Neural cell (in vitro differentiated cells): ENCODE measurements at regions not wholly inside any gene's neighbourhood (a gene's known extent, or its start where the extent isn't known, plus 50 kb on each side); places are given as distances from the start of the nearest gene placed in this dataset.

Source experiments
- H2AFZ ChIP-seq: fragments of 200-600, 300-800 bp; sonication (generic), shearing (Covaris generic); 2 replicates; pipeline ENCODE4 v1.6.0; 2014; ENCODE audit warnings: low read depth, mild to moderate bottlenecking, antibody characterized with exemption, low read length, moderate library complexity
- H3F3A ChIP-seq: fragments of 200-600 bp; shearing (Covaris generic); 2 replicates; pipeline ENCODE4 v1.6.1; 2016; ENCODE audit warnings: mild to moderate bottlenecking, moderate library complexity, mixed read lengths, antibody characterized with exemption, low read length; ENCODE audit not compliant: insufficient read depth, poor library complexity, severe bottlenecking
- H3K27ac ChIP-seq: fragments of 200-600, 300-800 bp; sonication (generic), shearing (Covaris generic); 2 replicates; pipeline ENCODE4 v1.5.1; 2014; ENCODE audit warnings: mild to moderate bottlenecking, low read length, moderate library complexity
- H3K27me3 ChIP-seq: fragments of 300-800, 200-600 bp; sonication (generic), shearing (Covaris generic); 2 replicates; pipeline ENCODE4 v1.6.0; 2014; ENCODE audit warnings: mild to moderate bottlenecking, low read depth, low read length, moderate library complexity; ENCODE audit not compliant: insufficient read depth
- H3K36me3 ChIP-seq: fragments of 300-800, 200-600 bp; sonication (generic), shearing (Covaris generic); 2 replicates; pipeline ENCODE4 v1.5.1; 2014; ENCODE audit warnings: mild to moderate bottlenecking, antibody characterized with exemption, low read length, moderate library complexity; ENCODE audit not compliant: insufficient read depth
- H3K4me2 ChIP-seq: fragments of 300-800, 200-600 bp; sonication (generic), shearing (Covaris generic); 2 replicates; pipeline ENCODE4 v1.6.0; 2014; ENCODE audit warnings: mild to moderate bottlenecking, low read length
- H3K4me3 ChIP-seq: fragments of 300-800, 200-600 bp; sonication (generic), shearing (Covaris generic); 2 replicates; pipeline ENCODE4 v1.5.1; 2014; ENCODE audit warnings: mild to moderate bottlenecking, low read length, moderate library complexity
- H3K79me2 ChIP-seq: fragments of 200-600 bp; shearing (Covaris generic); replicated peaks from 2 replicates; pipeline ENCODE4 v1.6.0; 2014; ENCODE audit warnings: mild to moderate bottlenecking, low read length, moderate library complexity; ENCODE audit not compliant: insufficient read depth
- H3K9ac ChIP-seq: fragments of 300-800, 200-600 bp; sonication (generic), shearing (Covaris generic); 2 replicates; pipeline ENCODE4 v1.6.1; 2016; ENCODE audit warnings: mild to moderate bottlenecking, low read length, mixed read lengths
- H3K9me2 ChIP-seq: fragments of 200-600 bp; shearing (Covaris generic); 2 replicates; pipeline ENCODE4 v1.6.1; 2016; ENCODE audit warnings: mild to moderate bottlenecking, low read length, mixed read lengths; ENCODE audit not compliant: insufficient read depth
- H3K9me3 ChIP-seq: fragments of 200-600, 300-800 bp; sonication (generic), shearing (Covaris generic); 2 replicates; pipeline ENCODE4 v1.6.1; 2016; ENCODE audit warnings: mild to moderate bottlenecking, mixed run types, low read length, moderate library complexity, mixed read lengths
- H4K20me1 ChIP-seq: fragments of 200-600 bp; shearing (Covaris generic); 2 replicates; pipeline ENCODE4 v1.6.1; 2016; ENCODE audit warnings: mild to moderate bottlenecking, mixed run types; ENCODE audit not compliant: insufficient read depth
- EP300 ChIP-seq: fragments of 450-650 bp; conservative IDR thresholded peaks from 2 replicates; pipeline ENCODE4 v1.6.1; 2014; ENCODE audit warnings: antibody characterized with exemption, mild to moderate bottlenecking, moderate library complexity; ENCODE audit not compliant: poor library complexity, severe bottlenecking
- EZH2 ChIP-seq: fragments of 200-600, 300-800 bp; shearing (Covaris generic), sonication (generic); IDR thresholded peaks from 2 replicates; pipeline ENCODE4 v1.6.1; 2014; ENCODE audit warnings: antibody characterized with exemption, low read length, borderline replicate concordance, mild to moderate bottlenecking; ENCODE audit not compliant: insufficient read depth, poor library complexity, severe bottlenecking
- MXI1 ChIP-seq: fragments of 450-650 bp; conservative IDR thresholded peaks from 2 replicates; pipeline ENCODE4 v1.6.1; 2014; ENCODE audit warnings: antibody characterized with exemption, mild to moderate bottlenecking; ENCODE audit not compliant: poor library complexity, severe bottlenecking
- POLR2AphosphoS5 ChIP-seq: IDR thresholded peaks from 2 replicates; pipeline ENCODE4 v1.6.1; 2012
- RAD21 ChIP-seq: fragments of 450-650 bp; conservative IDR thresholded peaks from 2 replicates; pipeline ENCODE4 v1.6.1; 2014; ENCODE audit warnings: antibody characterized with exemption, mild to moderate bottlenecking, moderate library complexity
- SMC3 ChIP-seq: fragments of 450-650 bp; conservative IDR thresholded peaks from 2 replicates; pipeline ENCODE4 v1.6.1; 2014; ENCODE audit warnings: antibody characterized with exemption, mild to moderate bottlenecking, moderate library complexity; ENCODE audit not compliant: poor library complexity
- TAF1 ChIP-seq: IDR thresholded peaks from 2 replicates; pipeline ENCODE4 v1.6.1; 2012; ENCODE audit warnings: low read depth
- TF ChIP-seq, protein P1 (sequence below): IDR thresholded peaks from 2 replicates; pipeline ENCODE4 v1.6.1; 2012; ENCODE audit warnings: borderline replicate concordance
- TF ChIP-seq, protein P2 (sequence below): fragments of 450-650 bp; IDR thresholded peaks from 2 replicates; pipeline ENCODE4 v1.5.1; 2014; ENCODE audit warnings: antibody characterized with exemption, mild to moderate bottlenecking, moderate library complexity; ENCODE audit not compliant: poor library complexity, severe bottlenecking

DNA sequence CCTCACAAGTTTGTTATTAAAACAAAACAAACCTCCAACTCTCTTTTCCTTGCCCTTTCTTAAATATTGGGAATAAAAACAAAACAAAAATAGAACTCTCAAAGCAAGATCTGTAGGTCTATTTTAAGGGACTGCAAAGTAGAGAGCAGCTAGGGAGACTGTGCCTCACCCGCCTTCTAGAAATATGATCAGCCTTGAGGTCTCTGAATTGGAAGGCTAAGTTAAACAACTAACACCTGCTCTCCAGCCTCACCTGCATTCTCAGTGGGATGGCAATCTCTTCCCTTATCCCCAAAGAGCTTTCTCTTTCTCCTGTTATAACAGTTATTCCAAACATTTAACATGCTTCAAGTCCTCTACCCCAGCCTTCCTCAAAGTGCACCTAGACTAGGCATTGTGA, 75.5 kb upstream of the TNR start:
- no peak overlapping the region for H3K4me2 ChIP-seq
- H2AFZ ChIP-seq = no peak overlapping the region
- H3K9me2 ChIP-seq = no peaks in the 10 kb centered on the region
- no peak overlapping the region for H3K9ac ChIP-seq
- H3K4me3 ChIP-seq = no peak overlapping the region
- no peak overlapping the region for H3K27ac ChIP-seq
- H4K20me1 ChIP-seq = no peaks in the 10 kb centered on the region
- H3F3A ChIP-seq = no peaks in the 10 kb centered on the region
- no peaks in the 10 kb centered on the region for H3K36me3 ChIP-seq
- H3K27me3 ChIP-seq = no peaks in the 10 kb centered on the region
- H3K9me3 ChIP-seq = no peaks in the 10 kb centered on the region
- no peak for TF ChIP-seq RAD21
- TF ChIP-seq TAF1 = no peak
- TF ChIP-seq POLR2AphosphoS5 = no peak
- TF ChIP-seq, protein P1, sequence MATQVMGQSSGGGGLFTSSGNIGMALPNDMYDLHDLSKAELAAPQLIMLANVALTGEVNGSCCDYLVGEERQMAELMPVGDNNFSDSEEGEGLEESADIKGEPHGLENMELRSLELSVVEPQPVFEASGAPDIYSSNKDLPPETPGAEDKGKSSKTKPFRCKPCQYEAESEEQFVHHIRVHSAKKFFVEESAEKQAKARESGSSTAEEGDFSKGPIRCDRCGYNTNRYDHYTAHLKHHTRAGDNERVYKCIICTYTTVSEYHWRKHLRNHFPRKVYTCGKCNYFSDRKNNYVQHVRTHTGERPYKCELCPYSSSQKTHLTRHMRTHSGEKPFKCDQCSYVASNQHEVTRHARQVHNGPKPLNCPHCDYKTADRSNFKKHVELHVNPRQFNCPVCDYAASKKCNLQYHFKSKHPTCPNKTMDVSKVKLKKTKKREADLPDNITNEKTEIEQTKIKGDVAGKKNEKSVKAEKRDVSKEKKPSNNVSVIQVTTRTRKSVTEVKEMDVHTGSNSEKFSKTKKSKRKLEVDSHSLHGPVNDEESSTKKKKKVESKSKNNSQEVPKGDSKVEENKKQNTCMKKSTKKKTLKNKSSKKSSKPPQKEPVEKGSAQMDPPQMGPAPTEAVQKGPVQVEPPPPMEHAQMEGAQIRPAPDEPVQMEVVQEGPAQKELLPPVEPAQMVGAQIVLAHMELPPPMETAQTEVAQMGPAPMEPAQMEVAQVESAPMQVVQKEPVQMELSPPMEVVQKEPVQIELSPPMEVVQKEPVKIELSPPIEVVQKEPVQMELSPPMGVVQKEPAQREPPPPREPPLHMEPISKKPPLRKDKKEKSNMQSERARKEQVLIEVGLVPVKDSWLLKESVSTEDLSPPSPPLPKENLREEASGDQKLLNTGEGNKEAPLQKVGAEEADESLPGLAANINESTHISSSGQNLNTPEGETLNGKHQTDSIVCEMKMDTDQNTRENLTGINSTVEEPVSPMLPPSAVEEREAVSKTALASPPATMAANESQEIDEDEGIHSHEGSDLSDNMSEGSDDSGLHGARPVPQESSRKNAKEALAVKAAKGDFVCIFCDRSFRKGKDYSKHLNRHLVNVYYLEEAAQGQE = no peak
- no peak for TF ChIP-seq EP300
- TF ChIP-seq SMC3 = no peak
- TF ChIP-seq, protein P2, sequence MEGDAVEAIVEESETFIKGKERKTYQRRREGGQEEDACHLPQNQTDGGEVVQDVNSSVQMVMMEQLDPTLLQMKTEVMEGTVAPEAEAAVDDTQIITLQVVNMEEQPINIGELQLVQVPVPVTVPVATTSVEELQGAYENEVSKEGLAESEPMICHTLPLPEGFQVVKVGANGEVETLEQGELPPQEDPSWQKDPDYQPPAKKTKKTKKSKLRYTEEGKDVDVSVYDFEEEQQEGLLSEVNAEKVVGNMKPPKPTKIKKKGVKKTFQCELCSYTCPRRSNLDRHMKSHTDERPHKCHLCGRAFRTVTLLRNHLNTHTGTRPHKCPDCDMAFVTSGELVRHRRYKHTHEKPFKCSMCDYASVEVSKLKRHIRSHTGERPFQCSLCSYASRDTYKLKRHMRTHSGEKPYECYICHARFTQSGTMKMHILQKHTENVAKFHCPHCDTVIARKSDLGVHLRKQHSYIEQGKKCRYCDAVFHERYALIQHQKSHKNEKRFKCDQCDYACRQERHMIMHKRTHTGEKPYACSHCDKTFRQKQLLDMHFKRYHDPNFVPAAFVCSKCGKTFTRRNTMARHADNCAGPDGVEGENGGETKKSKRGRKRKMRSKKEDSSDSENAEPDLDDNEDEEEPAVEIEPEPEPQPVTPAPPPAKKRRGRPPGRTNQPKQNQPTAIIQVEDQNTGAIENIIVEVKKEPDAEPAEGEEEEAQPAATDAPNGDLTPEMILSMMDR = no peak
- TF ChIP-seq MXI1 = no peak
- H3K79me2 ChIP-seq = no peaks in the 10 kb centered on the region

DNA sequence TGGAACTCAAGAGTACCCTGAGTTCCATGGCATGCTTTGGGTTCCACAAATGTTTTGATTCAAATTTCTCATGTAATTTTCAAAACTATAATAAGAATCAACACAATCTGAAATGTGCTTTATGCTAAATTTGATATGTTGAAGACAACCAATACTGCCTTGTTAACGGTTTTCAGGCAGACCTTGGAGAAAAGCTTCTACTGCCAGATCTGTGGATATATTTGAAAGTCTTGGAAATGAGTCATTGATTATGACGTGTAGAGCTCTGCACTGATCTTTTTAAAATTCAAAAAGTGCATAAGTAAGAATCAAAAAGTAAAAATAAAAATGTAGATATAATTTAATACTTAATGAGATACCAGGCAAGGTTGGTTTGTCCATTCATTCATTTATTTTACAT, 74.0 kb upstream of the TNR start:
- Histone ChIP-seq H2AFZ (no peak overlapping the region), H3K9me3 (no peaks in the 10 kb centered on the region), H3F3A (no peaks in the 10 kb centered on the region), H3K27me3 (no peaks in the 10 kb centered on the region), H3K36me3 (no peaks in the 10 kb centered on the region), H3K4me3 (no peak overlapping the region), H3K79me2 (no peaks in the 10 kb centered on the region), H3K4me2 (no peak overlapping the region), H3K27ac (no peak overlapping the region), H3K9me2 (no peaks in the 10 kb centered on the region), H3K9ac (no peak overlapping the region), H4K20me1 (no peaks in the 10 kb centered on the region)
- TF ChIP-seq POLR2AphosphoS5 = no peak
- no peak for TF ChIP-seq MXI1
- TF ChIP-seq EP300 = no peak
- no peak for TF ChIP-seq RAD21
- no peak for TF ChIP-seq SMC3
- TF ChIP-seq TAF1 = no peak
- TF ChIP-seq, protein P2 = no peak
- TF ChIP-seq EZH2 = no peak
- TF ChIP-seq, protein P1 = no peak
